CD4-positive, alpha-beta T cell treated with Interleukin-4 for 4 hours (primary cell): ENCODE measurements at regions not wholly inside any gene's neighbourhood (a gene's known extent, or its start where the extent isn't known, plus 50 kb on each side); places are given as distances from the start of the nearest gene placed in this dataset.
"Not testable (repeated sequence)": the region's sequence is repeated elsewhere in the genome, so short reads cannot be mapped to it uniquely, and the experiment has no call there.

Experiments used
- DNase-seq: peaks from one replicate; pipeline ENCODE4 v3.0.0-alpha.2; 2020

DNA sequence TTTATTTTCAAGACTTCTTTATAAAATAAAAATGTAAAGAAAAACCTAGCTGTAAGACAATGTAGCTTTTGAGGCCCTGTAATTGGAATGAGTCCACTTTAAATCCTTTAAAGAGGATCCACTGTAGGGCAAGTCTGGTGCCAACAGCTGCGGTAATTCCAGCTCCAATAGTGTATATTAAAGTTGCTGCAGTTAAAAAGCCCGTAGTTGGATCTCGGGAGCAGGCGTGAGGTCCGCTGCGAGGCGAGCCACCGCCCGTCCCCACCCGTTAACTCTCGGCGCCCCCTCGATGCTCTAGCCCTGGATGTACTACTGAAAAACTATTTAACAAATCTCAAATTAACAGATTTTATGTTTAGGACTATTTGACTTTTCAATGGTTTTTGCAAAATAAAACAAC lies 414.7 kb upstream of the SEMA3C start:
- DNase-seq, result no peak

DNA sequence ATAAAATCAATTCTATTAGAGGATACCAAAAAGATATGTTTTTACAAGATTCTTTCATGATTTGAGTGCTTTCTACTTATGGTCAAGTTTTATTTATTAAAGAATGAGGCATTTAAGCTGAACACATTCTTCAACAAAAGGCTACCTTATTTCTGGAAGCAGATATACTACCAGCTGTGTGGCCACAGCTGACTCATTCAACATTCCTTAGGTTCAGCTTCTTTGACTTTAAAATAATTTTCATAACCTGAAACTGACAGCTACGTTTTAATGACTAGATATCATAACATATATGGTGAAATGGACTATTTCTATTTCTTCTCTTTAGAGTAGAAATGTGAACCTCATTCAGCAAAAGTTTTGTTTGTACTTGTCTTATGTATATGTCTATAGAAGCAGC lies 414.2 kb upstream of the SEMA3C start:
- DNase-seq, result no peak

DNA sequence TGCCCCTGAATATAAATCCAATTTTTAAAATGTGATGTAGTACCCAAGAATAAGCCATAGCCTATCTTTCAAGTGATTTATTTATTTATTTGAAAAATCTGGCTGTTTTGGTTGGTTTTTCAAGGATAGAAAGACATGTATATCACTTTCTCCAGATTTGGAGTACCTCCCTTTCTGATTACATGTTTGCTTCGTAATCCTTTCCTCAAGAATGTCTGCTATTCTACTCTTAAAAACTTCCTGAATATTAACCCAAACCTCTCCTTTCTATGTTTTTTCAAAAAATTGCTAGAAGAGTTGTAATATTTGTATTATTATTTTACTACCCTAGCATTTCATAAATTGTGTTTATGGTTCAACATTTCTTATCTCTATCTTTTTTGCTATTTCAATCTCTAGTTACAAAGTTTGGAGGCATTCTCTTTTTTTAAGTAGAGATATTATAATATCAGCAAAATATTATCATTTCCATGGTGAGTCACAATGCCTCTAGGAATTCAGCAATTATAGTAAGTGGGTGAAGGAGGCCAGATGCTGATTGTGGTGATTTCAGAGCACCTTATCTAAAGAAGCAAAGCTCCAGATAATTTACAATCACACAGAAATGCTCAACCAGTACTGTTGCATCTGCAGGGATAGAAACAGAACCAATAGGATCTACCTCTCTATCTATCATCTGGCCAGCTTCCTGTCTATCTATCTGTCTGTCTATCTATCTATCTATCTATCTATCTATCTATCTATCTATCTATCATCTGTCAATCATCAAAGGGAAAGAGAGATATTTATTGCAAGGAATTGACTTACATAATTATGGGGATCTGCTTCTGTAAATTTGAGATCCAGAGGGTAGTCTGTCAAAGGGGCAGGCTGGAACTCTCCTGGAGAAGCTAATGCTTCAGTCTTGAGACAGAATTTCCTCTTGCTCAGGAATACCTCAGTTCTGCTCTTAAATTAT lies 412.5 kb upstream of the SEMA3C start:
- no peak for DNase-seq

DNA sequence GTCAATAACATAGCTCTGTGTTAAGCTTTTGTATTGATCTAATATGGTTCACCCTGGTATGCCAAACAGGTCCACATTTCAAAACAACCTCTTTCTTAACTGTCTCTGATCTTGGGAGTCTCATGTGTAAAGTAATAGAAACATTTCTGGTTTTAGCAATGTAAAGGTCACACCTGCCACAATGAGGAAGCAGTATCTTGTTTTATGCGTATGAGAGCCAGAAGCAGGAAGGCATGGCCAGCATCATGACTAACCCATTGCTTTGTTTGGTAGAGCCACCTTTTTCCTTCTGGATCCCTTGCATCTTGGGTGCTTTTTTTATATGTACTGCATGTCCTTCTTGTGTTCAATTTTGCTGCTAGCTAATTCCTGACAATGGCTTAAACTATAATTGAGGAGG lies 411.3 kb upstream of the SEMA3C start:
- no peak for DNase-seq

DNA sequence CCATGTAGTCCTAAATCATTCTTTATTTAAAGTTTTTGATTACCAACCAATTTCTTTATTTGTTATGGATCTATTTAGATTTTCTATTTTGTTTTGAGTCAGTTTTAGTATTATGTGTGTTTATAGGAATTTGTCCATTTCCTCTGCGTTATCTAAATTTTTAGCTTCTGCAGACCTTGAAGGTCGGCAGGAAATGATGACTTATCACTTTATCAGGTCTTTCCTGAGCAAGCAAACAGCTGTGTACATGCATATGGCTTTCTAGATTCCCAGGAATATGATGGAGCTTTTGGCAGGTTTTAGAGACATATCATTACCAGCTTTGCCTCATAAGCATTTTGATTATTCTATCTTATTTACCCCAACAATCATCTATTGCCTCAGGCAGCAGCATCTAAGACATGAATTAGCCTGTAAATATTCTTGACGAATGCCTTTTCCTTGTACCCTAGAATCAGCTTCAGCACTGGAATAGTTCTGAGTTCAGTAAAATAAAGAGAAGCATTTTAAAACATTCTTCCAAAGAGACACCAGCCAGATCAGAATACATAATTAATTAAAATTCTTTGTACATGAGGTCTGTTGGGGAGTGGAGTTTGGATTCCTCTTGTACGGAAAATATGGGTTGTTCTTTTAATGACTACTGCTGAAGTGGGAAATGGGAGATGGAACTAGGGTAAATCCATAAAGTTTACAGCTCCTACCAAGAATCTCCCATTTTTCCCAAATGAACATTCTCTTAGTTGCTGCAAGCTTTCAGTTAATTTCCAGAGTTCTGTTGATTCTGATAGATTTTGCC lies 408.8 kb upstream of the SEMA3C start:
- no peak for DNase-seq

DNA sequence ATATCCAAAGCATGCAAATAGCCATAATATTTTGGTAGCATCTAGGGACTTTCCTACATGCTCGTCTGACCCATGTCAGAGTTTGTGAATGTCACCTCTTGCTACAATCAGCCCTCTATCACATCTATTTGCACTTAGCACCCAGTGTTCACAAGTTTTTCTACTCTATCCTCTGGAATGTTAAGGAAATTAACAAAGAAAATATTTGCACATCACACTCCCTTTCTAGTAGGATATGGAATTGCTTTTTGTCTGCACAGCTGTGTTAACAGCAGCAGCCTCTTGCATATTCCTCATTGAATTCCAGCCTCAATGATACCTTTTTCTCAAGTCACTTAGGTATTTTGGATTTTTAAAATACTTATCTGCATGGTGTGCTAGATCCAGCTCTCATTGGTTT lies 403.1 kb upstream of the SEMA3C start:
- no peak for DNase-seq

DNA sequence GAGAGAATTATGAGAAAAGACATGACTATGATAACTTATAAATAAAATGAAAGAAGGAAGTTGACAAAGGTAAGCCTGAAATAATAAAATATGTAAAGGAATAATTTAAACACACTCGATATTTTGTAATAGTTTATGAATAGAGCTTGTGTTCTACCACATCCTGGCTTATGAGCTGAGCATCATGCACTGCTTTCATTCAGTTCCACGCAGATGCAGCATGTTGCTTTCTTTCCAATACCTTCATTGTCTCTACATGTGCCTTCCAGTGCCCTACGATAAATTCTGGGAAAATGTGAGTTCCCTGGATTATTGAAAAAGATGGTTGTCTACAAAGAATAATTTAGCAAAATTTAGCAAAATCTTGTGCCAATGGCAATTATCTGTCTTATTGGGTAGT lies 398.9 kb upstream of the SEMA3C start:
- no peak for DNase-seq

DNA sequence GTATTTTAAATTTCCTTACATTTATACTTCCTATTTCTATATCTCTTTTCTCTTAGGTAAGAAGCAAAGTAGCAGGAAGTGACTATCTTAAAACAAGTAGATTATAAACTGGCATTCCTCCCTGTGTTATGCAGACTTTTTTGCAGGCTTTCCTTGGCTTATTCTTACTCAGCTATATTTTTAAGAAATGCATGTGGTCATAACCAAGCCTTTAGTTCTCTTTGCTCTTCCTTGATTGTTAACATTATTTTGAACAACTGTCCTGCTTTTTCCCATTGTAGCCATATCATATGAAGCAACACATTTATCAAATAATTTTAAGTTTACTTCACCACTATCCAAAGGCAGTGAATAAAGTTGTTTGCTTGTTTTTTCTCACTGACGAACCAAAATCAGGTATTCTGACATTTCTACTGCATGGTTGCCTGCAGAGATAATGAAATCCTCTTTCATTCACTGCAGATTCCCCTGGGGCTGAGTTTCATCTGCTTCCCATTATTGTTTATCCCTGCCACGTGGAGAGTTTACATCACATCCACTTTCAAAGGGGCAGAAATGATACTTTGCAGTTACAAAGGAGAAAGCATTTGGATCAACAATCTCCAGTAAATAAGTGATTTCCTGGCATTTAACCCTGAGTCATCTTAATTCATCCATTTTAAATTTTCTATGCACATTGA lies 389.9 kb upstream of the SEMA3C start:
- DNase-seq, result no peak

DNA sequence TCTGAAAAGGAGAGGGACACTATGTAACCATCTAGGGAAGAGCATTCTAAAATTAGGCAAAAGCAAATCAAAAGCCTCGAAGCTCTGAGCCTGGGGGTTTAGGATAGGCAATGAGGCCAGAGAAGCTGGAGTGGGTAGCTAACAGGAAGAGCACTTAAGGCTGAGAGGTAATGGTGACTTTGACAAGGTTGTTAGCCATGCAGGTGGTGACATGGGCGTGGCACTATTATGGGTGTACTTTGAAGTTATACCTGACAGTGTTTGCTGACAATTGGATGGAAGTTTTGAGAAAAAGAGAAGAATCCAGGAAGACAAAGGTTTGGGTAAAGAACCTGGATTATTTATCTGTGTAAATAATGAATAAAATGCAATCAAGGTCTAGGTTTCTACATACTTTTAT lies 383.0 kb upstream of the SEMA3C start:
- no peak for DNase-seq

DNA sequence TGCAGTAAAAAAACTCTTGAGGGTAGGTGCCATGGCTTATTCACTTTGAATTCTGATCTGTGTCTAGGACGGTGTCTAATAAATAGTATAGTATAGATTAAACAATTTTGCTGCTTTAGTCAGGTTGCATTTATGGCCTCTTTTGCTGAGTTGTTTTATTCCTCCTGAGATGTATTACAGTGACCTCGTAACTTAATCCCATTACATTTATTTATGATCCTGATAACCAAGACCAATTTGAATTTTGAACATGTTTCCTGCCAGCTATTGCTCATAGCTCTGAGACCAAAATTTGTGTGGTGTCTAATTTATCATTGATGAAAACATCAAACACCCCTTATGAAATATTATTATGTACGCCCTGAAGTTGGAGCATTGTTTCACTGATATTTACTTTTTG lies 381.9 kb upstream of the SEMA3C start:
- no peak for DNase-seq

DNA sequence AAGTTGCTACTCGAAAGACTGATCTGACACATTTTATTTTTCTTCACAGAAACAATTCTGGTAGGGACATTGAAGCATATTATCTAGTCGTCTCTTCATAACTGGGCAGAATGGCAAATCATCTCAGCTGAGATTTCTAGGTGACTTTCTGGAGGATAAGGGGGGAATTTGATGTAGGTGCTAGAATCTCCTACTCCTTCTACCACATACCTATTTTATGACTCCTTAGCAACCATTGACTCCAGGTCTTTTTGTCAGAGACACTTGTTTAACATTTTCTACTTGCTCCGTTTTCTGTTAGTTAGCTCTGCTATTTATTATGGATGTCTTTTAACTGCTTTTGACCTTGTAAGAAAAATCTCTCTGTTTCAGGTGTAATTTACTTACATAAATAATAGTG lies 380.9 kb upstream of the SEMA3C start:
- DNase-seq, result no peak

DNA sequence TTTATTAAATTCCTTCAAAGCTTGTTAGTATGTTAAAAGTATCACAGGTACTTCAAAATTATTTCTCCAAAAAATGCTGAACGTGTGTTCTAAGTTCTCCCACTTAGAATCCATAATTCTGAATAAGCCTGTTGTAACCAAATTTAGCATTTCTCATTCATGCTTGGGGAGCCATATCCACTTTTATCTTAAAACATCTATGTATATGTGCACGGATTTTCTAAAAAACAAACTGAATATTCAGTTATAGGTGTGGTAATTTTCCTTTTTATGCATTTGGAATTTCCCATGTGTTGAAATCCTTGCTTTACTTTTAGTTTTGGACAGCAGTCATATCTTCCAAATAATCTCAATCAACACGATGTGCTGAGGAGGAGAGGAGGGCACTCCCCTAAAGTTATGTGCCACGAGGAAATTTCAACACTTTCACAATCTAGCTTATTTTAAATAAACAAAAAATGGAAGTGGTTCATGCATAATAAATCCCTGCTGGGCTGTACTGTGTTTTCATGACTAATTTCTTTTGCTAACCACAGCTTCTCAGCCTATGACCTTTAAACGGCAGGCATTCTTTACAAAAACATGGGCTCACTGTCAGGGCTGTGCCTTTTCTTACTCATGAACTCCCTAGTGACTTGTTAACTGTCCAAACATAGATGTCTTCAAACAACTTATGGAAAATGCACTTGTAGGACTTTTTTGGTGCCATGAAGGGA lies 380.3 kb upstream of the SEMA3C start:
- DNase-seq, result no peak

DNA sequence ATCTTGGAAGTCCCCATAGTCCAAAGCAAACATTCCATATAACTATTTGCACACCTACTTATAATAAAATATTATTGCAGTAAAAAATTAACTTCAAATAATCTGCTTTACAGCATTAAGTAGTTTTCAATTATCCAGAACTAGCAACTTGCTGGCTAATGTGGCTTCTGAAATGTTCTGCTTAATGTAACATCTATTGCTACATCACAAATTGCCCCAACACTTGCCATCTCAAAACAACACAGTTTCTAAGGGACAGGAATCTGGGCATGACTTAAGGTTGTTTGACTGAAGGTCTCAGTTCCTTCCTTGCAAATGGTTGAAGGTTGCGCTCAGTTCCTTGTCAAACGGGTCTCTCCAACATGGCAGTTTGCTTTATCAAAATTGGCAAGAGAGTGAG lies 378.5 kb upstream of the SEMA3C start:
- no peak for DNase-seq

DNA sequence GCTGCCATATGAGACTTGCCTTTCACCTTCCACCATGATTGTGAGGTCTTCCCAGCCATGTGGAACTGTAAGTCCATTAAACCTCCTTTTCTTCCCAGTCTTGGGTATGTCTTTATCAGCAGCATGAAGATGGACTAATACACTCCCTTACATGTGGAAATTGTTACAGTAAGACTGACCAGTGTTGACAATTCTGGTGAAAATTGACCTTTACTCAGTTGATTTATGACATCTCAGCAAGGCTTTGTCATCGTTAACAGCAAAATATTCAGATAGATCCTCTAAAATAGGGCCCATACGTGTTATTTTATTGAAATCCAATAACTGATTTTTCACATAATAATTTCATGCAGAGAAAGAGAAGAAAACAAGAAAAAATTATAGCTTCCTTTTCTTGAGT lies 377.9 kb upstream of the SEMA3C start:
- DNase-seq, result no peak

DNA sequence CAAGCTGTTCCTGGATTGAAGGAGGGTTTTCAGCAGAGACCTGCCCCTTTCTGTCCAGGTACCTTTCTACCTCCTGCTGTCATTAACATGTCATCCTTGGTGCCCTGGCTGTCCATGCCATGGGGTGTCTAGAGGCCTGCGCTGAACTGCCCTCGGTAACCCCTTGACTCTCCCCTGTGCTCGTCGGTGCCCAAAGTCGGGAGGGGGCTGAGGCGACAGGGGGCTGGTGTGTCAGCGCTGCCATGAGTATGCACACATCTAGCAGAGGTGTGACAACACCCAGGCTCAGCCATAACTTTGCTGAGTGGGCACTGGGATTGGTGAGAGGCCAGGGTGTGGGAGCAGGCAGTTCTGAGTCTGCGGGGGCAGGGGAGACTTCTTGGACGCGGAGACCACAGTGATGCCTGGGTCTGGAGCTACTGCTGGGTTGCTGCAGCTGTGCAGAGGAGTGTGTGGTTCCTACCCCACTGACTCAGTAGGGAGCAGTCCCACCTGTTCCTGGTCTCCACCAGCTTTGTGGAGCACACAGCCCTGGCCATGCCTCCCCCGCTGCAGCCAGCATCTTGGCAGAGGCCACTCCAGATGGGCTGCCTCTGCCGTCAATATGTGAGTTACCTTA lies 376.2 kb upstream of the SEMA3C start:
- no peak for DNase-seq

DNA sequence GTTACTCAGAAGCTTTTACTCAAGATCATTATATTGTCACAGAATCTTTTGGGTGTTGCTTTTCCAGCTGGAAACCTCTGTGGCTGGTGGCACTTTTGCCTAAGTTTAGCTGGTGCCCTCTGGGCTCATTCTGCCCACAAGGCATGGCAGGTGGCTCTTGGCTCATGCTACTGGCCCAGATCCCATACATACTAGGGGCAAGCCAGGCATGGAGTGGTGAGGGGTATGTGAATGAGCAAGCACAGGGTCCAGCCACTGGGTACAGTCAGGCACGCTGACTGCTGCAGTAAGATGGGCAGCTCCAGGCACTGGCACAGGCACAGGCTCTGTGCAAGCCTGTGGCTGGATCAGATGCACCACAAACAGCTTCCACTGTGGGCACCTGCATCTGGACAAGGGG lies 375.0 kb upstream of the SEMA3C start:
- DNase-seq, result no peak

DNA sequence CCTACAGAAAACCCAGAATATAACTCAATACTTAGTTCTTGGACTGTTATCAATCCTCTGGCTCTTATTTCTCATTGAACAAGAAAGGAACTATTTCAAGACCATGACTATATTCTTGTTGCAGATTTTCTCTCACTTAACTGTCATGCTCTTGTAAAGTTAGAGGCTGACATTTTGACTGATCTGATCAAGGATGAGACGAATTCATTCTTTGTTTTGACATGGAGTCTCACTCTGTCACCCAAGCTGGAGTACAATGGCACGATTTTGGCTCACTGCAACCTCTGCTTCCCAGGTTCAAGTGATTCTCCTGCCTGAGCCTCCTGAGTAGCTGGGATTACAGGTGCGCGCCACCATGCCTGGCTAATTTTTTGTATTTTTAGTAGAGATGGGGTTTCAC lies 367.9 kb upstream of the SEMA3C start:
- DNase-seq, result not testable (repeated sequence)

DNA sequence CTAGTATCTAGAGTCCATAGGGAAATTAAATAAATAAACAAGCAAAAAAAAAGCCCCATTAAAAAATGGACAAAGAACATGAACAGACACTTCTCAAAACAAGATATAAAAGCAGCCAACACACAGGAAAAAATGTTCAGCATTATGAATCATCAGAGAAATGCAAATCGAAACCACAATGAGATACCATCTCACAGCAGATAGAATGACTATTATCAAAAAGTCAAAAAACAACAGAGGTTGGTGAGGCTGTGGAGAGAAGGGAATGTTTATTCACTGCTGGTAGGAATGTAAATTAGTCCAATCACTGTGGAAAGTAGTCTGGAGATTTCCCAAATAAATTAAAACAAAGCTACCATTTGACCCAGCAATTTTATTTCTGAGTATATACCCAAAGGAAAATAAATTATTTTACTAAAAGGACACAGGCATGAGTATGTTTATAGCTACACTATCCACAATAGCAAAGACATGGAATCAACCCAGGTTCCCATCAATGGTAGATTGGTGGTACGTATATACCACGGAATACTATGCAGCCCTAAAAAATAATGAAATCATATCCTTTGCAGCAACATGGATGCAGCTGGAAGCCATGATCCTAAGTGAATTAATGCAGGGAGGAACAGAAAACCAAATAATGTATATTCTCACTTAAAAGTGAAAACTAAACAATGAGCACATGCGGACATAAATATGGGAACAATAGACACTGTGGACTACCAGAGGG lies 366.5 kb upstream of the SEMA3C start:
- no peak for DNase-seq

DNA sequence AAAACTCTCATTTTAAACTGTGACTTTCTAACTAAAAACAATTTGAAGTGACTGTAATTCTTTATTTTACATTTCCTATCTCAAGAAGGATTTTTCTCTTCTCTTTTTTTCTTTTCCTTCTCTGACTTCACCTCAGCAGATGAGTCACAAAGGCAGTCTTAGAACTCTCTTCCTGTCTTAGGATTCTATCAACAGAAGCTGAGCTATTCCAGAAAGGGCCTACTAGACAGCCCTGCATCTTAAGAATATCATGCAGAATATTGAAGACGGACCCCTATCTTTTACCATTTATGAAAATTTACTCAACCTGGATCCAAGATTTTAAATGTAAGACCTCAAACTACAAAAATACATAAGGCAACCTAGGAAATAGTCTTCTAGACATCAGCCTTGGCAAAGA lies 365.7 kb upstream of the SEMA3C start:
- no peak for DNase-seq

DNA sequence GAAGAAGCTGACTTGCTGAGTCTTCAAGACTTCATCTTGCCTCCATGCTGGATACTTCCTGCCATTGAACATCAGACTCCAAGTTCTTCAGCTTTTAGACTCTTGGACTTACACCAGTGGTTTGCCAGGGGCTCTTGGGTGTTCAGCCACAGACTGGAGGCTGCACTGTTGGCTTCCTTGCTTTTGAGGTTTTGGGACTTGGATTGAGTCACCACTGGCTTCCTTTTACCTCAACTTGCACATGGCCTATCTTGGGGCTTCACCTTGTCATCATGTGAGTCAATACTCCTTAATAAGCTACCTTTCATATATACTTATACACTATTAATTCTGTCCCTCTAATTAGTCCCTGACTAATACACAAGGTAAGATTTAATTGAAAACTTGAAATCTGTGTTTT lies 361.7 kb upstream of the SEMA3C start:
- no peak for DNase-seq

DNA sequence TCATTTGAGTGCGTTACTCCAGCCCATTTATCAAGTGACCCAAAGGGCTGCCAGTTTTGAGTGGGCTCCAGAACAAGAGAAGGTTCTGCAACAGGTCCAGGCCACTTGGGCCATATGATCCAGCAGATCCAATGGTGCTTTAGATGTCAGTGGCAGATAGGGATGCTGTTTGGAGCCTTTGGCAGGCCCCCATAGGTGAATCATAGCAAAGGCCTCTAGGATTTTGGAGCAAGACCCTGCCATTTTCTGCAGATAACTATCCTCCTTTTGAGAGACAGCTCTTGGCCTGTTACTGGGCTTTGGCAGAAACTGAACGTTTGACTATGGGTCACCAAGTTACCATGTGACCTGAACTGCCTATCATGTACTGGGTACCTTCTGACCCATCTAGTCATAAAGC lies 358.8 kb upstream of the SEMA3C start:
- no peak for DNase-seq
